ENCODE measurements at regions not wholly inside any gene's neighbourhood (a gene's known extent, or its start where the extent isn't known, plus 50 kb on each side); places are given as distances from the start of the nearest gene placed in this dataset.

GRCh38 chr5:2188137-2188536, 305.4 kb upstream of the IRX4 start:
- H3K9me2 ChIP-seq (ENCODE audit: insufficient read depth, low read length): no peaks in the 10 kb centered on the region
- no peaks in the 10 kb centered on the region for H3K36me3 ChIP-seq (ENCODE audit: insufficient read depth, low read length)
- H4K20me1 ChIP-seq (ENCODE audit: insufficient read depth): no peaks in the 10 kb centered on the region
- no peak overlapping the region for H2AFZ ChIP-seq (ENCODE audit: low read depth, low read length)
- H3K27me3 ChIP-seq (ENCODE audit: insufficient read depth, low read depth, low read length): peaks cover 7% of the 10 kb centered on the region
- H3K27ac ChIP-seq (ENCODE audit: low read length): no peak overlapping the region
- H3K4me2 ChIP-seq (ENCODE audit: low read length): no peak overlapping the region
- TF ChIP-seq POLR2AphosphoS5 (IDR thresholded peaks at IDR 0.05) (no peak), RAD21 (conservative IDR thresholded peaks at IDR 0.05) (no peak), TAF1 (IDR thresholded peaks at IDR 0.05; ENCODE audit: low read depth) (no peak), EP300 (conservative IDR thresholded peaks at IDR 0.05; ENCODE audit: poor library complexity, severe bottlenecking) (no peak)
- TF ChIP-seq, protein P1, sequence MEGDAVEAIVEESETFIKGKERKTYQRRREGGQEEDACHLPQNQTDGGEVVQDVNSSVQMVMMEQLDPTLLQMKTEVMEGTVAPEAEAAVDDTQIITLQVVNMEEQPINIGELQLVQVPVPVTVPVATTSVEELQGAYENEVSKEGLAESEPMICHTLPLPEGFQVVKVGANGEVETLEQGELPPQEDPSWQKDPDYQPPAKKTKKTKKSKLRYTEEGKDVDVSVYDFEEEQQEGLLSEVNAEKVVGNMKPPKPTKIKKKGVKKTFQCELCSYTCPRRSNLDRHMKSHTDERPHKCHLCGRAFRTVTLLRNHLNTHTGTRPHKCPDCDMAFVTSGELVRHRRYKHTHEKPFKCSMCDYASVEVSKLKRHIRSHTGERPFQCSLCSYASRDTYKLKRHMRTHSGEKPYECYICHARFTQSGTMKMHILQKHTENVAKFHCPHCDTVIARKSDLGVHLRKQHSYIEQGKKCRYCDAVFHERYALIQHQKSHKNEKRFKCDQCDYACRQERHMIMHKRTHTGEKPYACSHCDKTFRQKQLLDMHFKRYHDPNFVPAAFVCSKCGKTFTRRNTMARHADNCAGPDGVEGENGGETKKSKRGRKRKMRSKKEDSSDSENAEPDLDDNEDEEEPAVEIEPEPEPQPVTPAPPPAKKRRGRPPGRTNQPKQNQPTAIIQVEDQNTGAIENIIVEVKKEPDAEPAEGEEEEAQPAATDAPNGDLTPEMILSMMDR (IDR thresholded peaks at IDR 0.05; ENCODE audit: poor library complexity, severe bottlenecking): no peak
- TF ChIP-seq, protein P2, sequence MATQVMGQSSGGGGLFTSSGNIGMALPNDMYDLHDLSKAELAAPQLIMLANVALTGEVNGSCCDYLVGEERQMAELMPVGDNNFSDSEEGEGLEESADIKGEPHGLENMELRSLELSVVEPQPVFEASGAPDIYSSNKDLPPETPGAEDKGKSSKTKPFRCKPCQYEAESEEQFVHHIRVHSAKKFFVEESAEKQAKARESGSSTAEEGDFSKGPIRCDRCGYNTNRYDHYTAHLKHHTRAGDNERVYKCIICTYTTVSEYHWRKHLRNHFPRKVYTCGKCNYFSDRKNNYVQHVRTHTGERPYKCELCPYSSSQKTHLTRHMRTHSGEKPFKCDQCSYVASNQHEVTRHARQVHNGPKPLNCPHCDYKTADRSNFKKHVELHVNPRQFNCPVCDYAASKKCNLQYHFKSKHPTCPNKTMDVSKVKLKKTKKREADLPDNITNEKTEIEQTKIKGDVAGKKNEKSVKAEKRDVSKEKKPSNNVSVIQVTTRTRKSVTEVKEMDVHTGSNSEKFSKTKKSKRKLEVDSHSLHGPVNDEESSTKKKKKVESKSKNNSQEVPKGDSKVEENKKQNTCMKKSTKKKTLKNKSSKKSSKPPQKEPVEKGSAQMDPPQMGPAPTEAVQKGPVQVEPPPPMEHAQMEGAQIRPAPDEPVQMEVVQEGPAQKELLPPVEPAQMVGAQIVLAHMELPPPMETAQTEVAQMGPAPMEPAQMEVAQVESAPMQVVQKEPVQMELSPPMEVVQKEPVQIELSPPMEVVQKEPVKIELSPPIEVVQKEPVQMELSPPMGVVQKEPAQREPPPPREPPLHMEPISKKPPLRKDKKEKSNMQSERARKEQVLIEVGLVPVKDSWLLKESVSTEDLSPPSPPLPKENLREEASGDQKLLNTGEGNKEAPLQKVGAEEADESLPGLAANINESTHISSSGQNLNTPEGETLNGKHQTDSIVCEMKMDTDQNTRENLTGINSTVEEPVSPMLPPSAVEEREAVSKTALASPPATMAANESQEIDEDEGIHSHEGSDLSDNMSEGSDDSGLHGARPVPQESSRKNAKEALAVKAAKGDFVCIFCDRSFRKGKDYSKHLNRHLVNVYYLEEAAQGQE (IDR thresholded peaks at IDR 0.05; ENCODE audit: borderline replicate concordance): no peak
- H3K9ac ChIP-seq (ENCODE audit: low read length): no peak overlapping the region
- H3K9me3 ChIP-seq (ENCODE audit: low read length): no peaks in the 10 kb centered on the region
- no peak overlapping the region for H3K4me3 ChIP-seq (ENCODE audit: low read length)
- H3F3A ChIP-seq (ENCODE audit: insufficient read depth, low read length, poor library complexity, severe bottlenecking): no peaks in the 10 kb centered on the region
- H3K79me2 ChIP-seq (replicated peaks; ENCODE audit: insufficient read depth, low read length): no peaks in the 10 kb centered on the region

- Histone ChIP-seq H3K4me3 (ENCODE audit: low read length) (no peak overlapping the region), H3K9me3 (ENCODE audit: low read length) (no peaks in the 10 kb centered on the region), H3K79me2 (replicated peaks; ENCODE audit: insufficient read depth, low read length) (no peaks in the 10 kb centered on the region), H3K9ac (ENCODE audit: low read length) (no peak overlapping the region), H3K9me2 (ENCODE audit: insufficient read depth, low read length) (no peaks in the 10 kb centered on the region), H2AFZ (ENCODE audit: low read depth, low read length) (no peak overlapping the region), H4K20me1 (ENCODE audit: insufficient read depth) (no peaks in the 10 kb centered on the region), H3K27ac (ENCODE audit: low read length) (no peak overlapping the region), H3K36me3 (ENCODE audit: insufficient read depth, low read length) (no peaks in the 10 kb centered on the region), H3K27me3 (ENCODE audit: insufficient read depth, low read depth, low read length) (peaks cover 4% of the 10 kb centered on the region), H3F3A (ENCODE audit: insufficient read depth, low read length, poor library complexity, severe bottlenecking) (no peaks in the 10 kb centered on the region), H3K4me2 (ENCODE audit: low read length) (no peak overlapping the region)
- TF ChIP-seq TAF1 (IDR thresholded peaks at IDR 0.05; ENCODE audit: low read depth) (no peak), MXI1 (conservative IDR thresholded peaks at IDR 0.05; ENCODE audit: poor library complexity, severe bottlenecking) (no peak), EP300 (conservative IDR thresholded peaks at IDR 0.05; ENCODE audit: poor library complexity, severe bottlenecking) (no peak), SMC3 (conservative IDR thresholded peaks at IDR 0.05; ENCODE audit: poor library complexity) (no peak), EZH2 (IDR thresholded peaks at IDR 0.05; ENCODE audit: borderline replicate concordance, insufficient read depth, low read length, poor library complexity, severe bottlenecking) (no peak), RAD21 (conservative IDR thresholded peaks at IDR 0.05) (no peak), POLR2AphosphoS5 (IDR thresholded peaks at IDR 0.05) (no peak)
- TF ChIP-seq, protein P2 (IDR thresholded peaks at IDR 0.05; ENCODE audit: borderline replicate concordance): no peak
These were observed 305.0 kb upstream of the IRX4 start for GRCh38 chr5:2187687-2188086.

Data from neural cell (in vitro differentiated cells).